HEK293 (cell line): ENCODE measurements at regions not wholly inside any gene's neighbourhood (a gene's known extent, or its start where the extent isn't known, plus 50 kb on each side); places are given as distances from the start of the nearest gene placed in this dataset.

ENCODE experiments used
- CTCF ChIA-PET: fragments of 350-600 bp; formaldehyde crosslinking; extraction: SDS; loops from one replicate; lab custom pipeline; 2021; ENCODE audit warnings: antibody characterized with exemption; lab: Yijun Ruan, JAX
- POLR2A ChIA-PET: fragments of 300-600 bp; formaldehyde crosslinking; extraction: SDS; loops from one replicate; lab custom pipeline; 2020; ENCODE audit warnings: antibody characterized with exemption, inconsistent platforms; lab: Yijun Ruan, JAX
- H3K27ac ChIP-seq: fragments of 200-500 bp; sonication (Bioruptor generic); 2 replicates; pipeline ENCODE4 v1.5.1; 2014; ENCODE audit warnings: low read depth, low read length, control low read depth, inconsistent platforms; ENCODE audit errors: extremely low read depth
- H3K36me3 ChIP-seq, 2 experiments: fragments of 200-500 bp in 1 of 2; sonication (Bioruptor generic) in 1 of 2; 1 replicate in 1 of 2; 2 replicates in 1 of 2; pipeline ENCODE4 v1.5.1; 2014 to 2017; ENCODE audit warnings: inconsistent platforms in 2 of 2, low read length in 2 of 2; ENCODE audit not compliant: control insufficient read depth in 2 of 2, insufficient read depth in 1 of 2
- H3K4me1 ChIP-seq: fragments of 200-500 bp; sonication (Bioruptor generic); 2 replicates; pipeline ENCODE4 v1.5.1; 2014; ENCODE audit warnings: mild to moderate bottlenecking, low read length, inconsistent platforms; ENCODE audit not compliant: control insufficient read depth, insufficient read depth
- H3K4me3 ChIP-seq: 2 replicates; pipeline ENCODE4 v1.5.1; 2011; ENCODE audit warnings: low read depth, mild to moderate bottlenecking, control low read depth, low read length, moderate library complexity
- H3K9me3 ChIP-seq: fragments of 200-500 bp; sonication (Bioruptor generic); 2 replicates; pipeline ENCODE4 v1.5.1; 2014; ENCODE audit warnings: low read depth, low read length, inconsistent platforms; ENCODE audit not compliant: control insufficient read depth, insufficient read depth
- BCL11A ChIP-seq: fragments of 450-650 bp; formaldehyde crosslinking; IDR thresholded peaks from 2 replicates; pipeline ENCODE4 v1.5.1; 2016; ENCODE audit warnings: low read depth, missing biosample characterization, missing genetic modification characterization
- FEZF1 ChIP-seq: fragments of 450-650 bp; formaldehyde crosslinking; IDR thresholded peaks from 2 replicates; pipeline ENCODE4 v1.5.1; 2016; ENCODE audit warnings: missing biosample characterization, missing genetic modification characterization
- GLIS1 ChIP-seq: fragments of 450-650 bp; formaldehyde crosslinking; IDR thresholded peaks from 2 replicates; pipeline ENCODE4 v1.5.1; 2016; ENCODE audit warnings: missing biosample characterization, missing genetic modification characterization
- IKZF3 ChIP-seq: fragments of 450-650 bp; IDR thresholded peaks from 2 replicates; pipeline ENCODE4 v1.5.0; 2018; ENCODE audit warnings: missing biosample characterization, mild to moderate bottlenecking, missing genetic modification characterization, moderate library complexity
- KLF7 ChIP-seq: fragments of 450-650 bp; formaldehyde crosslinking; IDR thresholded peaks from 2 replicates; pipeline ENCODE4 v1.5.1; 2016; ENCODE audit warnings: missing biosample characterization, missing genetic modification characterization, borderline replicate concordance
- OSR2 ChIP-seq: fragments of 450-650 bp; formaldehyde crosslinking; IDR thresholded peaks from 2 replicates; pipeline ENCODE4 v1.5.1; 2016; ENCODE audit warnings: missing biosample characterization, missing genetic modification characterization
- OVOL3 ChIP-seq: fragments of 450-650 bp; formaldehyde crosslinking; IDR thresholded peaks from 2 replicates; pipeline ENCODE4 v1.5.1; 2016; ENCODE audit warnings: missing biosample characterization, missing genetic modification characterization
- PRDM10 ChIP-seq: fragments of 450-650 bp; formaldehyde crosslinking; IDR thresholded peaks from 2 replicates; pipeline ENCODE4 v1.5.1; 2016; ENCODE audit warnings: missing biosample characterization, missing genetic modification characterization
- PRDM4 ChIP-seq: fragments of 450-650 bp; formaldehyde crosslinking; IDR thresholded peaks from 2 replicates; pipeline ENCODE4 v1.5.1; 2017; ENCODE audit warnings: missing biosample characterization, missing genetic modification characterization
- PRDM6 ChIP-seq: fragments of 450-650 bp; formaldehyde crosslinking; IDR thresholded peaks from 2 replicates; pipeline ENCODE4 v1.5.1; 2017; ENCODE audit warnings: missing biosample characterization, missing genetic modification characterization
- ZBTB44 ChIP-seq: fragments of 450-650 bp; IDR thresholded peaks from 2 replicates; pipeline ENCODE4 v1.5.1; 2018; ENCODE audit warnings: missing biosample characterization, mild to moderate bottlenecking, missing genetic modification characterization
- ZFP69B ChIP-seq: fragments of 450-650 bp; formaldehyde crosslinking; IDR thresholded peaks from 2 replicates; pipeline ENCODE4 v1.5.1; 2016; ENCODE audit warnings: missing biosample characterization, missing genetic modification characterization
- ZNF184 ChIP-seq: fragments of 450-650 bp; IDR thresholded peaks from 2 replicates; pipeline ENCODE4 v1.5.1; 2018; ENCODE audit warnings: missing biosample characterization, mild to moderate bottlenecking, missing genetic modification characterization
- ZNF2 ChIP-seq: fragments of 450-650 bp; formaldehyde crosslinking; IDR thresholded peaks from 2 replicates; pipeline ENCODE4 v1.5.1; 2016; ENCODE audit warnings: missing biosample characterization, missing genetic modification characterization
- ZNF211 ChIP-seq: fragments of 450-650 bp; formaldehyde crosslinking; IDR thresholded peaks from 2 replicates; pipeline ENCODE4 v1.5.1; 2016; ENCODE audit warnings: low read depth, missing biosample characterization, missing genetic modification characterization
- ZNF354C ChIP-seq: fragments of 450-650 bp; formaldehyde crosslinking; IDR thresholded peaks from 2 replicates; pipeline ENCODE4 v1.5.1; 2016; ENCODE audit warnings: missing biosample characterization, missing genetic modification characterization, low read depth, borderline replicate concordance
- ZNF610 ChIP-seq: fragments of 450-650 bp; formaldehyde crosslinking; IDR thresholded peaks from 2 replicates; pipeline ENCODE4 v1.5.1; 2016; ENCODE audit warnings: missing biosample characterization, missing genetic modification characterization, borderline replicate concordance
- ZNF843 ChIP-seq: fragments of 450-650 bp; formaldehyde crosslinking; IDR thresholded peaks from 2 replicates; pipeline ENCODE4 v1.5.1; 2016; ENCODE audit warnings: missing biosample characterization, missing genetic modification characterization
- ZSCAN18 ChIP-seq: fragments of 450-650 bp; formaldehyde crosslinking; IDR thresholded peaks from 2 replicates; pipeline ENCODE4 v1.5.1; 2016; ENCODE audit warnings: missing biosample characterization, missing genetic modification characterization
- ZSCAN23 ChIP-seq: fragments of 450-650 bp; formaldehyde crosslinking; IDR thresholded peaks from 2 replicates; pipeline ENCODE4 v1.5.1; 2016; ENCODE audit warnings: missing biosample characterization, missing genetic modification characterization
- ZSCAN30 ChIP-seq: fragments of 450-650 bp; IDR thresholded peaks from 2 replicates; pipeline ENCODE4 v1.5.1; 2018; ENCODE audit warnings: missing biosample characterization, mild to moderate bottlenecking, missing genetic modification characterization, moderate library complexity
- ZSCAN4 ChIP-seq: fragments of 450-650 bp; formaldehyde crosslinking; IDR thresholded peaks from 2 replicates; pipeline ENCODE4 v1.5.1; 2017; ENCODE audit warnings: missing biosample characterization, missing genetic modification characterization
- ZXDB ChIP-seq: fragments of 450-650 bp; formaldehyde crosslinking; IDR thresholded peaks from 2 replicates; pipeline ENCODE4 v1.5.1; 2016; ENCODE audit warnings: missing biosample characterization, missing genetic modification characterization

- TF ChIP-seq PRDM4 (tag by site-specific recombination) = no peak
- TF ChIP-seq ZSCAN4 (tag by site-specific recombination) = no peak
- no peak for TF ChIP-seq ZFP69B
- TF ChIP-seq ZNF211 (tag by site-specific recombination) = no peak
- TF ChIP-seq BCL11A (tag by site-specific recombination) = no peak
- no peak for TF ChIP-seq ZSCAN18 (tag by site-specific recombination)
Observed at GRCh38 chr4:112908511-112908910, 140.9 kb upstream of the ANK2 start (continued).

GRCh38 chr4:112910109-112910736, 139.2 kb upstream of the ANK2 start:
- POLR2A ChIA-PET = interaction anchor here (0.6 to 1.2 kb wide), 2 partner anchors 8 to 15 kb away, joined by 3 to 6 read pairs; no protein-coding TSS in a partner anchor
- H3K4me1 ChIP-seq = no peaks in the 10 kb centered on the region
- H3K9me3 ChIP-seq = no peaks in the 10 kb centered on the region
- H3K4me3 ChIP-seq = no peak overlapping the region
- no peaks in the 10 kb centered on the region for H3K36me3 ChIP-seq
- CTCF ChIA-PET = interaction anchor here (0.7 kb wide), 1 partner anchor 21 kb away, joined by 9 read pairs; no protein-coding TSS in a partner anchor
- peak overlapping the region; percentile 21 for H3K27ac ChIP-seq
- TF ChIP-seq FEZF1 (tag by site-specific recombination) = peak; percentile 91
- TF ChIP-seq ZNF184 = no peak
- TF ChIP-seq ZNF843 (tag by site-specific recombination) = peak; percentile 92
- peak; percentile 85 for TF ChIP-seq GLIS1 (tag by site-specific recombination)
- TF ChIP-seq ZNF354C = no peak
- TF ChIP-seq OVOL3 (tag by site-specific recombination) = peak; percentile 44; the same call in 1 of the 2 replicates
- TF ChIP-seq IKZF3 = peak; percentile 54
- peak; percentile 37; the same call in 1 of the 2 replicates for TF ChIP-seq ZNF610 (tag by site-specific recombination)
- TF ChIP-seq PRDM6 (tag by site-specific recombination) = peak; percentile 96
- TF ChIP-seq ZXDB (tag by site-specific recombination) = peak; percentile 47; the same call in 1 of the 2 replicates
- TF ChIP-seq KLF7 (tag by site-specific recombination) = no peak
- TF ChIP-seq PRDM10 (tag by site-specific recombination) = no peak
- TF ChIP-seq OSR2 (tag by site-specific recombination) = peak; percentile 90
- no peak for TF ChIP-seq ZNF2 (tag by site-specific recombination)
- TF ChIP-seq ZSCAN30 (tag by site-specific recombination) = peak; percentile 66; the same call in 1 of the 2 replicates
- TF ChIP-seq ZSCAN23 (tag by site-specific recombination) = no peak
- peak; percentile 85 for TF ChIP-seq ZBTB44 (tag by site-specific recombination)
